Transverse colon (tissue), 4 donors: ENCODE measurements at regions not wholly inside any gene's neighbourhood (a gene's known extent, or its start where the extent isn't known, plus 50 kb on each side); places are given as distances from the start of the nearest gene placed in this dataset.

Experiments
- DNase-seq: peaks from one replicate; pipeline ENCODE4 v3.0.0-alpha.2; 2019
- H3K27ac ChIP-seq, 4 donors: fragments of 200-600 bp; sonication (generic); 2 replicates each; pipeline ENCODE4 v1.5.1; 2016 to 2018; ENCODE audit warnings: inconsistent platforms in 4 of 4
- H3K27me3 ChIP-seq: fragments of 200-600 bp; sonication (generic); 2 replicates; pipeline ENCODE4 v1.5.1; 2017; ENCODE audit warnings: inconsistent platforms
- H3K36me3 ChIP-seq, 4 donors: fragments of 200-600 bp; sonication (generic); 2 replicates each; pipeline ENCODE4 v1.5.1; 2017 to 2019; ENCODE audit warnings: inconsistent platforms in 4 of 4
- H3K4me1 ChIP-seq, 4 donors: fragments of 200-600 bp; sonication (generic); 2 replicates each; pipeline ENCODE4 v1.5.1; 2017 to 2020; ENCODE audit warnings: inconsistent platforms in 4 of 4
- H3K4me3 ChIP-seq, 4 donors: fragments of 200-600 bp; sonication (generic); 1 replicate in 1 of 4; 2 replicates in 3 of 4; pipeline versions ENCODE4 v1.5.1 to v1.6.1; 2017 to 2019; ENCODE audit warnings: inconsistent platforms in 4 of 4
- H3K9me3 ChIP-seq, 2 donors: fragments of 200-600 bp; sonication (generic); 2 replicates each; pipeline ENCODE4 v1.5.1; 2017 to 2019; ENCODE audit warnings: inconsistent platforms in 2 of 2
- EP300 ChIP-seq: sonication (generic); formaldehyde crosslinking; IDR thresholded peaks from one replicate; pipeline ENCODE4 v1.6.1; 2017; ENCODE audit warnings: antibody characterized with exemption, low read depth
- POLR2A ChIP-seq: fragments of 450-650 bp; IDR thresholded peaks from one replicate; pipeline ENCODE4 v1.6.1; 2016; ENCODE audit warnings: antibody characterized with exemption, mild to moderate bottlenecking, moderate library complexity
- POLR2AphosphoS5 ChIP-seq, 3 donors: sonication (generic); formaldehyde crosslinking; IDR thresholded peaks; one replicate each; pipeline ENCODE4 v1.6.1; 2016; ENCODE audit warnings: antibody characterized with exemption in 3 of 3
- WGBS, 2 donors: methylation state at CpG; one replicate each; pipeline ENCODE4 v1.1.5; 2018; ENCODE audit warnings: low coverage in 1 of 2; 5-methylcytosine and 5-hydroxymethylcytosine counted together
- in situ Hi-C, 4 donors: fragments of 200-750 bp; cut with MboI; loops; one replicate each; pipeline versions ENCODE4 v1.15.0 to v1.15.1; 2017; ENCODE audit warnings: low sequenced_read_pairs in 3 of 4, low pct_ligation_motif_present in 1 of 4, low pct_unique_long_range_greater_than_20kb in 1 of 4
- intact Hi-C: fragments of 100-400 bp; cut with DNase I; formaldehyde crosslinking; loops from one replicate; pipeline ENCODE4 v1.15.1; 2023; ENCODE audit warnings: low total_unique reads
- TF ChIP-seq, protein P1 (sequence below), 5 experiments: fragments of 200-600 bp in 3 of 5; fragments of 450-650 bp in 2 of 5; sonication (generic) in 3 of 5; IDR thresholded peaks; 1 replicate in 2 of 5; 2 replicates in 3 of 5; pipeline ENCODE4 v1.5.1; 2016 to 2017; ENCODE audit warnings: antibody characterized with exemption in 5 of 5, inconsistent platforms in 3 of 5, mild to moderate bottlenecking in 2 of 5, moderate library complexity in 1 of 5

DNA sequence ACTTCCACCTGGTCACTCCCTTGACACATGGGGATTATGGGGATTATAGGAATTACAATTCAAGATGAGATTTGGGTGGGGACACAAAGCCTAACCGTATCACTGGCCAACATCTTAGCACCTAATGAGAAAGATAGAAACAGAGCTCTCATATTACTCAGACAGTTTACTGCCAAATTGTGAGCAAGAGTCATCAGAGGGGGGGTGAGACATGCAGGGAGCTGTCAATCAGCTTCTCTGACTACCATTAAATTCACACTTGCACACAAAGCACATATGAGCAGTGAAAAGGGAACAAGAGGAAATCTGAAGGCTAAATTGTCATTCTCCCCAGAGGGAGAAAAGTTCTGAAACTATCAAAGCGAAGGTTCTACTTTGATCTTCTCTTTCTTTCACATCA lies 78.1 kb upstream of the GRIN2B start:
- H3K27me3 ChIP-seq, result no peaks in the 10 kb centered on the region
- in situ Hi-C loops (no loop called here), intact Hi-C loops (no loop called here)
- no peak for DNase-seq
- no peaks in the 10 kb centered on the region for H3K4me1 ChIP-seq
- H3K4me3 ChIP-seq, result no peak overlapping the region
- H3K36me3 ChIP-seq, result no peaks in the 10 kb centered on the region
- 60 to 77% methylated on average over 1 to 2 of the region's 2 CpGs for WGBS, 2 donors
- TF ChIP-seq POLR2A (no peak), EP300 (no peak), POLR2AphosphoS5 (IDR thresholded peaks at IDR 0.05) (no peak)
- TF ChIP-seq, protein P1, sequence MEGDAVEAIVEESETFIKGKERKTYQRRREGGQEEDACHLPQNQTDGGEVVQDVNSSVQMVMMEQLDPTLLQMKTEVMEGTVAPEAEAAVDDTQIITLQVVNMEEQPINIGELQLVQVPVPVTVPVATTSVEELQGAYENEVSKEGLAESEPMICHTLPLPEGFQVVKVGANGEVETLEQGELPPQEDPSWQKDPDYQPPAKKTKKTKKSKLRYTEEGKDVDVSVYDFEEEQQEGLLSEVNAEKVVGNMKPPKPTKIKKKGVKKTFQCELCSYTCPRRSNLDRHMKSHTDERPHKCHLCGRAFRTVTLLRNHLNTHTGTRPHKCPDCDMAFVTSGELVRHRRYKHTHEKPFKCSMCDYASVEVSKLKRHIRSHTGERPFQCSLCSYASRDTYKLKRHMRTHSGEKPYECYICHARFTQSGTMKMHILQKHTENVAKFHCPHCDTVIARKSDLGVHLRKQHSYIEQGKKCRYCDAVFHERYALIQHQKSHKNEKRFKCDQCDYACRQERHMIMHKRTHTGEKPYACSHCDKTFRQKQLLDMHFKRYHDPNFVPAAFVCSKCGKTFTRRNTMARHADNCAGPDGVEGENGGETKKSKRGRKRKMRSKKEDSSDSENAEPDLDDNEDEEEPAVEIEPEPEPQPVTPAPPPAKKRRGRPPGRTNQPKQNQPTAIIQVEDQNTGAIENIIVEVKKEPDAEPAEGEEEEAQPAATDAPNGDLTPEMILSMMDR (IDR thresholded peaks at IDR 0.05), result no peak
- H3K9me3 ChIP-seq, result no peaks in the 10 kb centered on the region
- no peak overlapping the region for H3K27ac ChIP-seq

DNA sequence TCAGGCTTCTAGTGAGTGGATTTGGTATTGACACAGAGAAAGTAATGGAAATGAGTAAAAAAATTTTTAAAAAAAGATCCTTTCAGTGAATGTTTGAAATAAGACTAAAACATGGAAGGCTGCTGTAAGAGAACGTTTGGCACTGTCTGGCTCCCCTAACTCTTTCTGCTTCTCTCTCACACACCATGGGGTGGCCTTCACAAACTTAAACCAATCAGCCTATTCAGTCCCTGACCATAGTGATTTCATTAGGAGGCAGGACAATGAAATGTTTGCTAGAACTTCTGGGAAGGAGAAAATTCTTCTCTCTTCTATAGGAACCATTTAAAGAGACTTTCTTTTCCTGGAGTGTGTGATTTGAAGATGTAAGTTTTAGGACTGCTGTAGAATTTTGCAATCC lies 84.2 kb upstream of the GRIN2B start:
- Histone ChIP-seq H3K36me3 (no peaks in the 10 kb centered on the region), H3K27ac (no peak overlapping the region), H3K4me3 (no peak overlapping the region), H3K4me1 (peaks cover 0 to 2% (median 0%) of the 10 kb centered on the region in 4 donors), H3K9me3 (no peaks in the 10 kb centered on the region), H3K27me3 (no peaks in the 10 kb centered on the region)
- TF ChIP-seq EP300, result no peak
- TF ChIP-seq POLR2A, result no peak
- TF ChIP-seq, protein P1 (IDR thresholded peaks at IDR 0.05), result no peak
- TF ChIP-seq POLR2AphosphoS5 (IDR thresholded peaks at IDR 0.05), result no peak
- in situ Hi-C loops (no loop called here), intact Hi-C loops (no loop called here)
- DNase-seq, result no peak
- whole genome bisulfite sequencing, 2 donors, result 50 to 56% methylated on average over 1 of the region's 1 CpG

DNA sequence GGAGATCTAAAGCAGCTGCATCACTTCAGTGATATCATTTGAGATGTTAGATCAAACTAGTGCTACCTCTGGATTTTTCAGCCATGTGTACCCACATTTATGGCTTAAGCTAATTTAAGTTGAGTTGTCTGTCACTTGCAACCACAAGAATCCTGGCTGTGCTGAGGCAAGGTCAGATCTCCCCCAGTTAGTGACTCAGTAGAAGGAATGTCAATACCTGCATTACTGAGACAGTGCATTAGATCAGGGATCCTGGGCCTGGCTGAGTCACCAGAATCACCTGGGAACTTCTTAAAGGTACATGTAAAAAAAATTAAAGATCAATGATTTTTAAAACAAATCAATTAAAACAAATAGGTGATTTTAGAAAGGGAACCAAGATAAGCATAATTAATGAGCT lies 84.6 kb upstream of the GRIN2B start:
- Histone ChIP-seq H3K27me3 (no peaks in the 10 kb centered on the region), H3K36me3 (no peaks in the 10 kb centered on the region), H3K9me3 (no peaks in the 10 kb centered on the region), H3K4me1 (peaks cover 0 to 2% (median 0%) of the 10 kb centered on the region in 4 donors), H3K27ac (no peak overlapping the region), H3K4me3 (no peak overlapping the region)
- no peak for DNase-seq
- in situ Hi-C loops, result no loop called here
- no peak for TF ChIP-seq EP300
- no peak for TF ChIP-seq POLR2A
- TF ChIP-seq, protein P1 (IDR thresholded peaks at IDR 0.05), result no peak
- TF ChIP-seq POLR2AphosphoS5 (IDR thresholded peaks at IDR 0.05), result no peak
- intact Hi-C loops, result no loop called here

DNA sequence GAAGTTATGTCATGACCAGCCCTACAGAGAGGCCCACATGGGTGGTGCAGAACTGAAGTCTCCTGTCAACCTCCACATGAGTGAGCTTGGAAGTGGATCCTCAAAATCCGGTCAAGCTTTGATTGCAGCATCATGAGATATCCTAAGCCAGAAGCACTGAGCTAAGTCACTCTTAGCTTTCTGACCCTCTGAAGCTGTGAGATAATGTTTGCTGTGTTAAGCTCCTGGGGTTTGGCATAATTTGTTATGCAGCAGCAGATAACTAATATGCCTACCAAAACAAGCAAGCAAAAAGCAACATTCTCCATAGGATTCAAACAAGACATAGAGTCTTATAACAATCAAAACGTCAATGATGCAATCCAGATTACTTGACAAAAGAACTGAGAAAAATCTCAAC lies 87.6 kb upstream of the GRIN2B start:
- in situ Hi-C loops, result no loop called here

More for the DNA sequence above, 87.6 kb upstream of the GRIN2B start:
- TF ChIP-seq, protein P1 (IDR thresholded peaks at IDR 0.05), result no peak
- TF ChIP-seq POLR2A, result no peak
- Histone ChIP-seq H3K36me3 (no peaks in the 10 kb centered on the region), H3K27ac (no peak overlapping the region), H3K9me3 (no peaks in the 10 kb centered on the region), H3K27me3 (no peaks in the 10 kb centered on the region), H3K4me1 (peaks cover 0 to 17% (median 5%) of the 10 kb centered on the region in 4 donors), H3K4me3 (no peak overlapping the region)
- intact Hi-C loops, result no loop called here
- WGBS, 2 donors, result 86% methylated on average over 1 to 2 of the region's 2 CpGs
- DNase-seq, result no peak
